ENCODE measurements at regions not wholly inside any gene's neighbourhood (a gene's known extent, or its start where the extent isn't known, plus 50 kb on each side); places are given as distances from the start of the nearest gene placed in this dataset.

DNA sequence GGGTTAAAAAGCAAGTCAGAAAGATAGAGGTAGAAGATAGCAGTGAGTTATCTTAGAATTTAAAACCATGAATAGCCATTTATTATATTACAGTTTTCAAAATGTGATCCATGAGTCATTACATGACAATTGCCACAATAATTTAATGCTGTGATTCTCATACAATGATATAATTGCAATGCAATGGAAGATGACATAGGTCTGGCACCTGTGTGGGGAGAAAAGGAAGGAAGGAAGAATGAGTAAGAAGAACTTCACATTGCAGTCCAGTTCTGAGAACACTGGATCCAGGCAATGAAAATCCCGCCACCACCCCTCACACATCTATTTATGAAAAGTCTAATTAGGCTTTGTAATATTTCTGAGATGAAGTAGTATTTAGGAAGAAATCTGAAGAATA lies 738.1 kb upstream of the LINC00305 start:
- H3K9ac ChIP-seq (ENCODE audit: low read depth, low read length): no peak overlapping the region
- no peak overlapping the region for H3K27ac ChIP-seq (ENCODE audit: low read length)
- no peaks in the 10 kb centered on the region for H4K20me1 ChIP-seq (ENCODE audit: insufficient read depth, low read length)
- no peak overlapping the region for H2AFZ ChIP-seq (ENCODE audit: low read depth, low read length)
- no peaks in the 10 kb centered on the region for H3K36me3 ChIP-seq (ENCODE audit: insufficient read depth, low read length)
- TF ChIP-seq, protein P1, sequence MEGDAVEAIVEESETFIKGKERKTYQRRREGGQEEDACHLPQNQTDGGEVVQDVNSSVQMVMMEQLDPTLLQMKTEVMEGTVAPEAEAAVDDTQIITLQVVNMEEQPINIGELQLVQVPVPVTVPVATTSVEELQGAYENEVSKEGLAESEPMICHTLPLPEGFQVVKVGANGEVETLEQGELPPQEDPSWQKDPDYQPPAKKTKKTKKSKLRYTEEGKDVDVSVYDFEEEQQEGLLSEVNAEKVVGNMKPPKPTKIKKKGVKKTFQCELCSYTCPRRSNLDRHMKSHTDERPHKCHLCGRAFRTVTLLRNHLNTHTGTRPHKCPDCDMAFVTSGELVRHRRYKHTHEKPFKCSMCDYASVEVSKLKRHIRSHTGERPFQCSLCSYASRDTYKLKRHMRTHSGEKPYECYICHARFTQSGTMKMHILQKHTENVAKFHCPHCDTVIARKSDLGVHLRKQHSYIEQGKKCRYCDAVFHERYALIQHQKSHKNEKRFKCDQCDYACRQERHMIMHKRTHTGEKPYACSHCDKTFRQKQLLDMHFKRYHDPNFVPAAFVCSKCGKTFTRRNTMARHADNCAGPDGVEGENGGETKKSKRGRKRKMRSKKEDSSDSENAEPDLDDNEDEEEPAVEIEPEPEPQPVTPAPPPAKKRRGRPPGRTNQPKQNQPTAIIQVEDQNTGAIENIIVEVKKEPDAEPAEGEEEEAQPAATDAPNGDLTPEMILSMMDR (IDR thresholded peaks at IDR 0.05; ENCODE audit: borderline replicate concordance, extremely low read depth, low read length, poor library complexity, severe bottlenecking): no peak
- no peak for TF ChIP-seq EZH2 (IDR thresholded peaks at IDR 0.05; ENCODE audit: borderline replicate concordance, low read depth, low read length, severe bottlenecking)
- H3K27me3 ChIP-seq (ENCODE audit: insufficient read depth, low read length, poor library complexity): no peaks in the 10 kb centered on the region
- no peak for DNase-seq
- ATAC-seq (ENCODE audit: insufficient read depth, low read depth): no peak
- no peaks in the 10 kb centered on the region for H3K4me1 ChIP-seq (ENCODE audit: insufficient read depth, low read length)
- no peak overlapping the region for H3K4me3 ChIP-seq (ENCODE audit: low read depth in 1 of 2, low read length in 2 of 2)
- H3K9me3 ChIP-seq (ENCODE audit: insufficient read depth, low read length, severe bottlenecking): no peaks in the 10 kb centered on the region
- no peaks in the 10 kb centered on the region for H3K79me2 ChIP-seq (ENCODE audit: insufficient read depth, low read length)
- H3K4me2 ChIP-seq (ENCODE audit: insufficient read depth, low read length): no peak overlapping the region

DNA sequence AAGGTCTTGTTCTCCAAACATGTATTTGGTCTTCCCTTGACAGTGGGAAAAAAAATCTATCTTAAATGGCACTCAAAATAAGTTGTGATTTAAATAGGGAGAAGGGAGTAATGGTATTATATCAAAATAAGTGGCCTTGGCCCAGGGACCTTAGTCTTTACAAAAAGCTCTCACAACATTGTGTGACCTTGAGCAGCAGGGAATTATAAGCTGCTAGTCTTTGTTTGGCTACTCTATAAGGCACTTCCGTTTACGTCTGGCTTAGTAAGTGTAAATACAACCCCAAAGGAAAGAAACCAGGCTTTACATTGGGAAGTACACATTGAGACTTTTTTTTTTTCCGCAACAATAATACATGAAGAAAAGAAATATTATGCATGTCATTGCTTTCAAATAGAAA lies 734.0 kb upstream of the LINC00305 start:
- no peak overlapping the region for H2AFZ ChIP-seq (ENCODE audit: low read depth, low read length)
- H3K4me1 ChIP-seq (ENCODE audit: insufficient read depth, low read length): no peaks in the 10 kb centered on the region
- no peak for ATAC-seq (ENCODE audit: insufficient read depth, low read depth)
- no peaks in the 10 kb centered on the region for H3K9me3 ChIP-seq (ENCODE audit: insufficient read depth, low read length, severe bottlenecking)
- TF ChIP-seq, protein P1 (IDR thresholded peaks at IDR 0.05; ENCODE audit: borderline replicate concordance, extremely low read depth, low read length, poor library complexity, severe bottlenecking): no peak
- no peak for TF ChIP-seq EZH2 (IDR thresholded peaks at IDR 0.05; ENCODE audit: borderline replicate concordance, low read depth, low read length, severe bottlenecking)
- no peaks in the 10 kb centered on the region for H3K36me3 ChIP-seq (ENCODE audit: insufficient read depth, low read length)
- H3K4me2 ChIP-seq (ENCODE audit: insufficient read depth, low read length): no peak overlapping the region
- H3K9ac ChIP-seq (ENCODE audit: low read depth, low read length): no peak overlapping the region
- no peaks in the 10 kb centered on the region for H3K79me2 ChIP-seq (ENCODE audit: insufficient read depth, low read length)
- H3K27me3 ChIP-seq (ENCODE audit: insufficient read depth, low read length, poor library complexity): no peaks in the 10 kb centered on the region
- H3K4me3 ChIP-seq (ENCODE audit: low read depth in 1 of 2, low read length in 2 of 2): no peak overlapping the region
- no peak for DNase-seq
- no peaks in the 10 kb centered on the region for H4K20me1 ChIP-seq (ENCODE audit: insufficient read depth, low read length)
- H3K27ac ChIP-seq (ENCODE audit: low read length): no peak overlapping the region

DNA sequence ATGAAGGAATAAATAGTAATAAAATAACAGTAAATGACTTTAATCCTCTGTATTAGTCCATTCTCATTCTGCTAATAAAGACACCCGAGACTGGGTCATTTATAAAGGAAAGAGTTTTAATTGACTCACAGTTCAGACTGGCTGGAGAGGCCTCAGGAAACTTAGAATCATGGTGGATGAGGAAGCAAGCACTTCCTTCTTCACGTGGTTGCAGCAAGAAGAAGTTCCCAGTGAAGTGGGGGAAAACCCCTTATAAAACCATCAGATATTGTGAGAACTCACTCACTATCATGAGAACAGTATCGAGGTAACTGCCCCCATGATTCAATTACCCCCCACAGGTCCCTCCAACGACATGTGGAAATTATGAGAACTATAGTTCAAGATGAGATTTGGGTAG lies 727.9 kb upstream of the LINC00305 start:
- no peak overlapping the region for H3K4me3 ChIP-seq (ENCODE audit: low read depth in 1 of 2, low read length in 2 of 2)
- H3K27ac ChIP-seq (ENCODE audit: low read length): no peak overlapping the region
- no peaks in the 10 kb centered on the region for H3K36me3 ChIP-seq (ENCODE audit: insufficient read depth, low read length)
- H4K20me1 ChIP-seq (ENCODE audit: insufficient read depth, low read length): no peaks in the 10 kb centered on the region
- no peaks in the 10 kb centered on the region for H3K27me3 ChIP-seq (ENCODE audit: insufficient read depth, low read length, poor library complexity)
- H3K4me2 ChIP-seq (ENCODE audit: insufficient read depth, low read length): no peak overlapping the region
- TF ChIP-seq, protein P1 (IDR thresholded peaks at IDR 0.05; ENCODE audit: borderline replicate concordance, extremely low read depth, low read length, poor library complexity, severe bottlenecking): no peak
- TF ChIP-seq EZH2 (IDR thresholded peaks at IDR 0.05; ENCODE audit: borderline replicate concordance, low read depth, low read length, severe bottlenecking): no peak
- ATAC-seq (ENCODE audit: insufficient read depth, low read depth): no peak
- H3K79me2 ChIP-seq (ENCODE audit: insufficient read depth, low read length): no peaks in the 10 kb centered on the region
- no peaks in the 10 kb centered on the region for H3K4me1 ChIP-seq (ENCODE audit: insufficient read depth, low read length)
- H3K9ac ChIP-seq (ENCODE audit: low read depth, low read length): no peak overlapping the region
- H2AFZ ChIP-seq (ENCODE audit: low read depth, low read length): no peak overlapping the region; the same call in 1 of the 2 replicates
- H3K9me3 ChIP-seq (ENCODE audit: insufficient read depth, low read length, severe bottlenecking): no peaks in the 10 kb centered on the region
- no peak for DNase-seq

Data from DND-41 (cell line).